DMS53 treated with DMSO at 0.1 percent for 48 hours (cell line): ENCODE measurements at regions not wholly inside any gene's neighbourhood (a gene's known extent, or its start where the extent isn't known, plus 50 kb on each side); places are given as distances from the start of the nearest gene placed in this dataset.

Experiments used
- DNase-seq: peaks from one replicate; lab custom pipeline; 2025; ENCODE audit not compliant: unreplicated experiment; lab: John Stamatoyannopoulos, UW

GRCh38 chr11:28464252-28464867, 356.2 kb downstream of the METTL15 start:
- DNase-seq: no peak

DNA sequence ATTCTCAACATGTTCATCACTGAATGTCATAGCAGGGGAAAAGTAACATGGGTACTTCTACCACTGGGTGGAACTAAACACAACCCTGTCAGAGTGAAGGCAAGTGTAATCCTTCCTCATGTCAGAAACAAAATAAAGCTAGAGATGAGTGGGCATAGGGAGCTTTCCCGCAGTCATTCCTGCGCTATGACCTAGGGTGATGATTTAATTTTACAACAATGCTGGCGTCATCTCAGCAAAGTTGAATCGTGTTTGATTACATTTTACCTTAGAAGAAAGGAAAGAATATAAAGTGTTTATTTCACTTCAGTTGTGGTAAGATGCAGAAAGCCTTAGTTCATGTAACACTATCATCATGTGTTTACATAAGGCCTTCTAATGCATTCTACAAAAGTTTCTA, 355.6 kb downstream of the METTL15 start:
- DNase-seq: no peak

- no peak for DNase-seq
Measured at GRCh38 chr11:28461846-28462245, 353.7 kb downstream of the METTL15 start.

DNA sequence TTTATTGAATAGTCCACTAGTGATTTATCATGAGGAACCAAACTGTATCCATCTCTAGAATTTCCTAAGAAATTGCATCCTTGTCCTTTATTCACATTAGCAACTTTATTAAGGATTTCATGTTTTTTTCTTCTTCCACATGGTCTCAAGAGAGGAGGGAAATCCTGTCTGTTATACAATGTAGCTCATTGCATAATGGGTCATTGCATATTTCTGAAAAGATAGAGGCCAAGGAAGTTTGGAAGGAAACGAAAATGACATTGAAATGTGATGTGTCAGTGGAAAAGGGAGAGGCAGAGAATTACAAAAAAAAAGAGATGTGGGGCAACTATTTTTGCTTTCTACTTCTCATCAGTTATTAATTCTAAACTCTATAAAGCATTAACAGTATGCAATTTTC, 353.1 kb downstream of the METTL15 start:
- no peak for DNase-seq

GRCh38 chr11:28460348-28460747, 352.2 kb downstream of the METTL15 start:
- DNase-seq: no peak

GRCh38 chr11:28459912-28460311, 351.7 kb downstream of the METTL15 start:
- DNase-seq: no peak

- DNase-seq: no peak
Measured at GRCh38 chr11:28457481-28458065, 349.4 kb downstream of the METTL15 start.

- no peak for DNase-seq
Measured at GRCh38 chr11:28448186-28448585, 340.0 kb downstream of the METTL15 start.

DNA sequence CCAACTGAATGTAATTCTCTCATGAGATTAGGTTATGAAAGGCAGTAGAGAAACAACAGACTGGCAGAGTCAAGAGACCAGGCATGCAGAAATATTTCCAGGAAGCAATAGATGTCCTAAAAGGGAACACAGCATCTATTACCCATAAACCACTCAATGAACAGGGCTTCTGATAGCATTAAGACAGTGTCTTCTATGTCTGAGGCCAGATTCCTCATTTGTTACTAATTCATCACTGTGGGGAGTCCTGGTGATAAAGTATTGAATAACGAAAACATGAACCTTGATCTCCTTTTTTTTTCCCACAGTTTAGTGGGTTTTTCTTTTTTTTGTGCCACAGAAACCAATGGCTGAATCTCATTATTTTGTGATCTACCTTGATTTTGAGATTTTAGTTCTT, 339.0 kb downstream of the METTL15 start:
- no peak for DNase-seq

- DNase-seq: no peak
Measured at GRCh38 chr11:28442131-28442530, 333.9 kb downstream of the METTL15 start.

- DNase-seq: no peak
Measured at GRCh38 chr11:28439403-28439802, 331.2 kb downstream of the METTL15 start.

DNA sequence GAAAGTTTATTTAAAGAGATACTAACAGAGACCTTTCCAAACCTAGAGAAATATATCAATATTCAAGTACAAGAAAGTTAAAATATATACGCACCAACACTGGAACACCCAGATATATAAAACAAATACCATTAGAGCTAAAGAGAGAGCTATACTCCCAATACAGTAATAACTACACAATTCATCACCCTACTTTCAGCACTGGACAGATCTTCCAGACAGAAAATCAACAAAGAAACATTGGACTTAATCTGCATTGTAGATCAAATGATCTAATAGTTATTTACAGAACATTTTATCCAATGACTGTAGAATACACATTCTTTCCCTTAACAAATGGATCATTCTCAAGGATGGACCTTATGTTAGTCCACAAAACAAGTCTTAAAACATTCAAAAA, 311.9 kb downstream of the METTL15 start:
- no peak for DNase-seq

- DNase-seq: no peak
Measured at GRCh38 chr11:28417601-28418323, 309.6 kb downstream of the METTL15 start.

DNA sequence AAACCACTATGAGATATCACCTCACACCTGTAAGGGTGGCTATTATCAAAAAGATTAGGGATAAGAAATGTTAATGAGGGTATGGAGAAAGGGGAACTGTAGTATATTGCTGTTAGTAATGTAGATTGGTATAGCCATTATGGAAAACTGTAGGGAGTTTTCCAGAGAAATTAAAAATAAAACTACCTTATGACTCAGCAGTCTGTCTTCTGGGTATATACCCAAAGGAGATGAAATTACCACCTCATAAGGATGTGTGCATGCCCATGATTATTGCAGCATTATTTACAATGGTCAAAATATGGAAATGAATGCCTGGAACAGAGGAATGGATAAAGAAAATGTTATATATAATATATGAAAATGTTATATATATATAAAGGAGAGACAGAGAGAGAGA, 303.8 kb downstream of the METTL15 start:
- no peak for DNase-seq

DNA sequence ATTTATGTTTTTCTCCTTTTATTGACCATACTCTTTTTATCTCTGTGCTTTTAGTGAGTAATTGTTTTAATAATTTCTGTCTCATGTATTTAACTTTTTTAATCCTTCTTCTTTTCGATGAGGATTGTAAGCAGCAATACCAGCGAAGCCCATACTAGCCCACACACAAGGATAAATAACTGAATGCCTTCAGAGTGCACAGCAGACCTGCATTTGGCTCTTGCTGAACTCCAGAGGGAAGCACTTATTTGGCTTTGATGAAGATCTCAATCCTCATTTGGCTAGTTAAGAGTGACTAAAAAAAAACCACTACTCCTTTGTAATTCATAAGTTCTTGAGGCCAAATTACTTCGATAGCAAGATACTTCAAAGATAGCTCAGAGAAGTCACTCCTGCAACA, 293.3 kb downstream of the METTL15 start:
- DNase-seq: no peak

- no peak for DNase-seq
Measured at GRCh38 chr11:28400331-28401100, 292.3 kb downstream of the METTL15 start.

- DNase-seq: no peak
Measured at GRCh38 chr11:28393348-28393747, 285.2 kb downstream of the METTL15 start.

DNA sequence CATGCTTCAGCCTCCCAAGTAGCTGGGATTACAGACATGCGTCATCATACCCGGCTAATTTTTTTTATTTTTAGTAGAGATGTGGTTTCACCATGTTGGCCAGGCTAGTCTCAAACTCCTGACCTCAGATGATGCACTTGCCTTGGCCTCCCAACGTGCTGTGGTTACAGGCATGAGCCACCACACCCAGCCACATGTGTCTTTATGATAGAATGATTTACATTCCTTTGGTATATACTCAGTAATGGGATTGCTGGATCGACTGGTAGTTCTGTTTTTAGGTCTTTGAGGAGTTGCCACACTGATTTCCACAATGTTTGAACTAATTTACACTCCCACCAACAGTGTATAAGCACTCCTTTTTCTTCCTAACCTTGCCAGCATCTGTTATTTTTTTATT, 276.2 kb downstream of the METTL15 start:
- no peak for DNase-seq

DNA sequence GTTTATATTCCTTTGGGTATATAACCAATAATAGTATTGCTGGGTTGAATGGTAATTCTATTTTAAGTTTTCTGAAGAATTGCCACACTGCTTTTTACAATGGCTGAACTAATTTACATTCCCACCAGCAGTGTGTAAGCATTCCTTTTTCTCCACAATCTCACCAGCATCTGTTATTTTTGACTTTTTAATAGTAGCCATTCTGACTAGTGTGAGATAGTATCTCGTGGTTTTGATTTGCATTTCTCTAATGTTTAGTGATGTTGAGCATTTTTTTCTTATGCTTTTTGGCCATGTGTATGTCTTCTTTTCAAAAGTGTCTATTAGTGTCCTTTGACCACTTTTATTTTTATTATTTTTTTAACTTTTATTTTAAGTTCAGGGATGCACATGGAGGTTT, 275.3 kb downstream of the METTL15 start:
- DNase-seq: no peak
